ENCODE measurements at regions not wholly inside any gene's neighbourhood (a gene's known extent, or its start where the extent isn't known, plus 50 kb on each side); places are given as distances from the start of the nearest gene placed in this dataset.

DNA sequence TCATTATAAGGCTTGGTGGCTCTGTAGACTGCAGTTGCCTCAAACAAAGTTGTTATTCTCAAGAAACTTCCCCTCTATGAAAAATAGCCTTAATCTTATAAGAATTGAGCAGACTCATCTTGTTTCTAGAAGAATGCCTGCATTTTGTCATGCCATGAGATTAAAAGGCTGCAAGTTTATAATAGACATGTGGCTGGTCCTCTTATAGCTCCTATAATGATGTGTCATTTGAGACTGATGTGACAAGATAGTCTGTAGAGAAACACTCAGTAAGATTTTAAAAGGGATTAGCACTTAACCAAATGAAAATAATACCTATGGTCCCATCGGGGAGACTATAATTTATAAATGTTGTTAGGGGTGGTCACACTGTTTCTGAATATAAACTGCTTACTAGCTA lies 312.5 kb downstream of the OXSM start:
- H3K9me3 ChIP-seq (ENCODE audit: control insufficient read depth, low read depth, low read length) = no peaks in the 10 kb centered on the region
- H3K36me3 ChIP-seq (ENCODE audit: control insufficient read depth in 2 of 2, extremely low read depth in 1 of 2, insufficient read depth in 2 of 2, low read length in 2 of 2) = no peaks in the 10 kb centered on the region
- no peaks in the 10 kb centered on the region for H3K79me2 ChIP-seq (ENCODE audit: control insufficient read depth, insufficient read depth, low read length)
- TF ChIP-seq, protein P1, sequence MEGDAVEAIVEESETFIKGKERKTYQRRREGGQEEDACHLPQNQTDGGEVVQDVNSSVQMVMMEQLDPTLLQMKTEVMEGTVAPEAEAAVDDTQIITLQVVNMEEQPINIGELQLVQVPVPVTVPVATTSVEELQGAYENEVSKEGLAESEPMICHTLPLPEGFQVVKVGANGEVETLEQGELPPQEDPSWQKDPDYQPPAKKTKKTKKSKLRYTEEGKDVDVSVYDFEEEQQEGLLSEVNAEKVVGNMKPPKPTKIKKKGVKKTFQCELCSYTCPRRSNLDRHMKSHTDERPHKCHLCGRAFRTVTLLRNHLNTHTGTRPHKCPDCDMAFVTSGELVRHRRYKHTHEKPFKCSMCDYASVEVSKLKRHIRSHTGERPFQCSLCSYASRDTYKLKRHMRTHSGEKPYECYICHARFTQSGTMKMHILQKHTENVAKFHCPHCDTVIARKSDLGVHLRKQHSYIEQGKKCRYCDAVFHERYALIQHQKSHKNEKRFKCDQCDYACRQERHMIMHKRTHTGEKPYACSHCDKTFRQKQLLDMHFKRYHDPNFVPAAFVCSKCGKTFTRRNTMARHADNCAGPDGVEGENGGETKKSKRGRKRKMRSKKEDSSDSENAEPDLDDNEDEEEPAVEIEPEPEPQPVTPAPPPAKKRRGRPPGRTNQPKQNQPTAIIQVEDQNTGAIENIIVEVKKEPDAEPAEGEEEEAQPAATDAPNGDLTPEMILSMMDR (optimal IDR thresholded peaks at IDR 0.05 in 1 of 3, IDR thresholded peaks at IDR 0.05 in 1 of 3, conservative IDR thresholded peaks at IDR 0.05 in 1 of 3; ENCODE audit: extremely low read depth in 1 of 3, insufficient read depth in 2 of 3, low read length in 3 of 3) = no peak
- no peak for TF ChIP-seq EZH2 (IDR thresholded peaks at IDR 0.05; ENCODE audit: low read length)
- H3K27ac ChIP-seq (ENCODE audit: control insufficient read depth, insufficient read depth, low read length) = no peak overlapping the region
- H3K9me1 ChIP-seq (ENCODE audit: control insufficient read depth, extremely low read depth, insufficient read depth, low read length) = no peaks in the 10 kb centered on the region
- DNase-seq (ENCODE audit: low read depth, low spot score) (no peak), FAIRE-seq (no peak)
- no peaks in the 10 kb centered on the region for H3K27me3 ChIP-seq (ENCODE audit: control insufficient read depth, extremely low read depth, insufficient read depth, low read length)
- no peak overlapping the region for H3K9ac ChIP-seq (ENCODE audit: control insufficient read depth, extremely low read depth, insufficient read depth, low read length)
- H4K20me1 ChIP-seq (ENCODE audit: control insufficient read depth, extremely low read depth, insufficient read depth, low read length) = no peaks in the 10 kb centered on the region
- dilution Hi-C loops (cut with MboI; ENCODE audit: extremely low pct_ligation_motif_present, low sequenced_read_pairs) = no loop called here
- no peak overlapping the region for H2AFZ ChIP-seq (ENCODE audit: control insufficient read depth, low read length)
- H3K4me1 ChIP-seq (ENCODE audit: control insufficient read depth, extremely low read depth, insufficient read depth, low read length) = no peaks in the 10 kb centered on the region
- H3K4me3 ChIP-seq (ENCODE audit: control insufficient read depth in 2 of 3, extremely low read depth in 1 of 3, insufficient read depth in 2 of 3, low read depth in 1 of 3, low read length in 3 of 3) = no peak overlapping the region
- no peak overlapping the region for H3K4me2 ChIP-seq (ENCODE audit: control insufficient read depth, extremely low read depth, insufficient read depth, low read depth, low read length)

DNA sequence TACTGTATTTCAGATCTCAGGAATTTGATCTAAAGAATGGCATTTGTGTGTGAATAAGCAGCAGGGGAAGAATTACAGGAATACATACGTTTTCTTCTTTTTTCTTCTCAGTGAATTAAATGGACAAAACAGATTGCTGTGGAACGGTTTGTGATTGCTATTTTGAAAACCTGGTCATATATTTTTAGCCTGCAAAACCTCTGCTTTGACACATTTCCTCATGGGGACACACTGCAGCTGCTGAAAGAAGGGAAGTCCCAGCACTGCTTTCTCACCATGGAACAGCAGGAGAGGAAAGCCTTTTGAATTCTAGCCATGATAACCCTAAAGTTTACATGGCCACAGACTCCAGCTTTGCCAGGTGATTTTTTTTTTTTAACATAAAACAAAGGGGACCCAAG lies 315.0 kb downstream of the OXSM start:
- H3K4me1 ChIP-seq (ENCODE audit: control insufficient read depth, extremely low read depth, insufficient read depth, low read length) = no peaks in the 10 kb centered on the region
- TF ChIP-seq EZH2 (IDR thresholded peaks at IDR 0.05; ENCODE audit: low read length) = no peak
- no peak overlapping the region for H3K9ac ChIP-seq (ENCODE audit: control insufficient read depth, extremely low read depth, insufficient read depth, low read length)
- no peaks in the 10 kb centered on the region for H4K20me1 ChIP-seq (ENCODE audit: control insufficient read depth, extremely low read depth, insufficient read depth, low read length)
- no peak overlapping the region for H3K4me2 ChIP-seq (ENCODE audit: control insufficient read depth, extremely low read depth, insufficient read depth, low read depth, low read length)
- H3K36me3 ChIP-seq (ENCODE audit: control insufficient read depth in 2 of 2, extremely low read depth in 1 of 2, insufficient read depth in 2 of 2, low read length in 2 of 2) = no peaks in the 10 kb centered on the region
- DNase-seq (ENCODE audit: low read depth, low spot score) = no peak
- no peaks in the 10 kb centered on the region for H3K9me3 ChIP-seq (ENCODE audit: control insufficient read depth, low read depth, low read length)
- no peak for FAIRE-seq
- no peak overlapping the region for H3K4me3 ChIP-seq (ENCODE audit: control insufficient read depth in 2 of 3, extremely low read depth in 1 of 3, insufficient read depth in 2 of 3, low read depth in 1 of 3, low read length in 3 of 3)
- H2AFZ ChIP-seq (ENCODE audit: control insufficient read depth, low read length) = no peak overlapping the region
- no peak overlapping the region for H3K27ac ChIP-seq (ENCODE audit: control insufficient read depth, insufficient read depth, low read length)
- no peaks in the 10 kb centered on the region for H3K27me3 ChIP-seq (ENCODE audit: control insufficient read depth, extremely low read depth, insufficient read depth, low read length)
- dilution Hi-C loops (cut with MboI; ENCODE audit: extremely low pct_ligation_motif_present, low sequenced_read_pairs) = no loop called here
- no peaks in the 10 kb centered on the region for H3K9me1 ChIP-seq (ENCODE audit: control insufficient read depth, extremely low read depth, insufficient read depth, low read length)
- no peaks in the 10 kb centered on the region for H3K79me2 ChIP-seq (ENCODE audit: control insufficient read depth, insufficient read depth, low read length)

DNA sequence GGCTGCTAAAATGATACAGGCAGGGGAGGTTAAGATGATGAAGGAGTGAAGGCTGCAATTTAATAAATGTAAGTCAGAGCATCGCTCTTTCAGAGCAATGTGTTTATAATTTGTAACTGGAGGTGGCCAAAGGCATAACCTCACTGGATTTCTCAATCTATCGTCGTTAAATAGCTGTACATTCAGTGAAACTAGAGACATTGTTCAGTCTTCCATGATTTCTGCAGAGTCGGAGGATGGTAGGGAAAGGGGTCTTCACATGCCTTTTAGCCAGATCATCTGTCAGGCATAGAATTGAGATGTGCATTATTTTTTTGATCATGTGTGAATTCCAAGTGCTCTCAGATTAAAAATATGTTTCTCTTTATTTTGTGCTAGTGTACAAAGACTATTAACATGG lies 315.4 kb downstream of the OXSM start:
- dilution Hi-C loops (cut with MboI; ENCODE audit: extremely low pct_ligation_motif_present, low sequenced_read_pairs) = no loop called here
- no peak overlapping the region for H3K4me3 ChIP-seq (ENCODE audit: control insufficient read depth in 2 of 3, extremely low read depth in 1 of 3, insufficient read depth in 2 of 3, low read depth in 1 of 3, low read length in 3 of 3)

More for the DNA sequence above, 315.4 kb downstream of the OXSM start:
- Histone ChIP-seq H3K79me2 (ENCODE audit: control insufficient read depth, insufficient read depth, low read length) (no peaks in the 10 kb centered on the region), H3K27me3 (ENCODE audit: control insufficient read depth, extremely low read depth, insufficient read depth, low read length) (no peaks in the 10 kb centered on the region), H3K36me3 (ENCODE audit: control insufficient read depth in 2 of 2, extremely low read depth in 1 of 2, insufficient read depth in 2 of 2, low read length in 2 of 2) (no peaks in the 10 kb centered on the region), H4K20me1 (ENCODE audit: control insufficient read depth, extremely low read depth, insufficient read depth, low read length) (no peaks in the 10 kb centered on the region), H3K9me3 (ENCODE audit: control insufficient read depth, low read depth, low read length) (no peaks in the 10 kb centered on the region), H3K4me1 (ENCODE audit: control insufficient read depth, extremely low read depth, insufficient read depth, low read length) (no peaks in the 10 kb centered on the region), H3K4me2 (ENCODE audit: control insufficient read depth, extremely low read depth, insufficient read depth, low read depth, low read length) (no peak overlapping the region), H3K9ac (ENCODE audit: control insufficient read depth, extremely low read depth, insufficient read depth, low read length) (no peak overlapping the region), H2AFZ (ENCODE audit: control insufficient read depth, low read length) (no peak overlapping the region), H3K9me1 (ENCODE audit: control insufficient read depth, extremely low read depth, insufficient read depth, low read length) (no peaks in the 10 kb centered on the region), H3K27ac (ENCODE audit: control insufficient read depth, insufficient read depth, low read length) (no peak overlapping the region)
- no peak for TF ChIP-seq EZH2 (IDR thresholded peaks at IDR 0.05; ENCODE audit: low read length)
- TF ChIP-seq, protein P1 (optimal IDR thresholded peaks at IDR 0.05 in 1 of 3, IDR thresholded peaks at IDR 0.05 in 1 of 3, conservative IDR thresholded peaks at IDR 0.05 in 1 of 3; ENCODE audit: extremely low read depth in 1 of 3, insufficient read depth in 2 of 3, low read length in 3 of 3) = no peak
- FAIRE-seq = no peak
- DNase-seq (ENCODE audit: low read depth, low spot score) = no peak

Data from keratinocyte (primary cell).